Kasumi-1 (cell line): ENCODE measurements at regions not wholly inside any gene's neighbourhood (a gene's known extent, or its start where the extent isn't known, plus 50 kb on each side); places are given as distances from the start of the nearest gene placed in this dataset.
"Not testable (repeated sequence)": the region's sequence is repeated elsewhere in the genome, so short reads cannot be mapped to it uniquely, and the experiment has no call there.

Experiments used
- DNase-seq, 2 experiments: peaks; one replicate each; lab custom pipeline; 2025; lab: John Stamatoyannopoulos, UW

DNA sequence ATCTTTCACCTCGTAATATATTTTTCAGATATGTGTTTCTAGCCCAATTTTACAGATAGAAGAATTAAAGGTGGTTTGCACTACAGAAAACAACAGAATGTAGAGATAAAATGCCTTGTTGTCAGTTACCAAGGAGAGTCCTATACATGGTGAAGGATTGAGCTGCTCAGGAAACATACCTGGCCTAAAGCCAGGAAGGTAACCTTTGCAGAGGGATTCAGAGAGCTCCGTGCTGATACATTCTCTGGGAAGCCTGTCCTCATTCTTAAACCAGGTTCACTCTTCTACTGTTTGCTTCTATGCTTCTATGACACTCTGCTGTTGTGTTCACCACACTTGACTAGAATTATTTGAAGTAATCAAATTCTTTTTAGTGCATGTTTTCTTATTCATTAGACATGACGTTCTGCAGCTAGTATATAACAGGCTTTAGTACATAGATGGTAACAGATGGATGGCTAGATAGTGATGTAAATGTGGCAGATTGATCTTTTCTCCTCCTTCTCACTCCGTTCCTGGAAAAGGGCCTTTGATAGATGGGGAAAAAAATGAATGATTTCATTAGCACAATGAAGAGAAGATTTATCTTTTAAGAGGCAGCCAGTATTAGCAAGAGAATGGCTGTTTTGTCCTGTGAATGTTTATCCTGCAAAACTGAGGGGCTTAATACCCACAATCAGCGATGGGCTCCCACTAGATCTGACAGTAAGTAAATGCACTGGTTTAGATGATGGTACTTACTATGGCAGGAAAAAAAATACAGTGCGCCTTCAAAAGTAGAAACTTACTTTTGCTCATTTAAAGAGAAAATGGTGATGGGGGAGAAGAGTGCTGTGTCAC, 589.6 kb upstream of the FAM98A start:
- DNase-seq: no peak

DNA sequence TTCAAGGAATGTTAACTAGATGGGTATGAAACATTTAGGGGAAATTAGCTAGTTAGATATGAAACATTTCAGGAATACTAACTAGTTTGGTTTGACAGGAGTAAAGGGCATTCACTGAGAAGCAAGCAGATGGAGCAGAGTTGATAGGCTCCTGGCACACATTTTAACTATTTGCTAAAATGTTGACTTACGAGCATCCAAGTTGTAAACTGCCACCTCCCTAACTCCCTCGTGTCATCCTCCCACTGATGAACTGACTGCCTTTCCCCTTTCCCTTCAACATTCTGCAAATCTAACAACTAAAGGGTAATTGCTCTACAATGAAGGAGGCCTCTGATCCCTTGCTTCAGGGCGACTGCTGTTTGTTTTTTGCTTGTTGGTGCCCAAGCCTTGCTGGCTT, 580.4 kb upstream of the FAM98A start:
- DNase-seq: no peak

GRCh38 chr2:34178482-34178881, 579.4 kb upstream of the FAM98A start:
- no peak for DNase-seq

GRCh38 chr2:34176693-34177092, 577.6 kb upstream of the FAM98A start:
- no peak for DNase-seq

DNA sequence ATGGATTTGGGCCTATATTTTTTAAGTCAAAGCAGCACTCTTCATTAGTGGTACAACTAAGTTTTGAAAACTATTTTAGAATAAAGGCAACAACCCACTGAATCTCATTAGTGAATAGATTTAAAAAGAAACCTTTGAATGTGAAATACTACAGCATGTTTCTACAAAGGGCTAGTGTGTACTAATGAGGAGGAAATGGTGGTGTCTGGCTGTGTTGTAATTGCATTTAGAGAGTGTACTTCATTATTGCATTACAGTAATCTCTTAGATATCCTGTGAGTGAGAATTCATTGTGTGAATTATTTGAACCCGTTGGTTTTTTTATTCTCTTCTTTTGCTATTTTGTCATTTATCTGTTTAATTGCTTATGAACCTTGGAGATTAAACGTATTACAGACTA, 575.4 kb upstream of the FAM98A start:
- DNase-seq: no peak

DNA sequence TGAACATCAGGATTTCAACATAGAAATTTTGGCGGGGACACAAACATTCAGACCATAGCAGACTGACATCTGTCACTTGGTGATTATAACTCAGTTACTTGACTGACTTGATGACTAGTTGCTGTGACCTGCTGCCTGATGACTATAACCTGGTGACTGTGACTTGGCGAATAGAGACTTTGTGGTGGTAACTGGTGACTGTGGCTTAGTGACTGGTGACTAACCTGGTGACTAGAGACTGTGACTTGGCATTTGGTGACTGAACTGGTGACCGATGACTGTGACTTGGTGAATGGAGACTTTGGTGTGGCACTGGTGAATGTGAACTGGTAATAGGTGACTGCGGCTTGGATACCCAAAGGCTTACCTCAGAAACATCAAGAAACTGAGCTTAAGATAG, 563.1 kb upstream of the FAM98A start:
- no peak for DNase-seq

- no peak for DNase-seq
Measured at GRCh38 chr2:34161549-34161948, 562.5 kb upstream of the FAM98A start.

DNA sequence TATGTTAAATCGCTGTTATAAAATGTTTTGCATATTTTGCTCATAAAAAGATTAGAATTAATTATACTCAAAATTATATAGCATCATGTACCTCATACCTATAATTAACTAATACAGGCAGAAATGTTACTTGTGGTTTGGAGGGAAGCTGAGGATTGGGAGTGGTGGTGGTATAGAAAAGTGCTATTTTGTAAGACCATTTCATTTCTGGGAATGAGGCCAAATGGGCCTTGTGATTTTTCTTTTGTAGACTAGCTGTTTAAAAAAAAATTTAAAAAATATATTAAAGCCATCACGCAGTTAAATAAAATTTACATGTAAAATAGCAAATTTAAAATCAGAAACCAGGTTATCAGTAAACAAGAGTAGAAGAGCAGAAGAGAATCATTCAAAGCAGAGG, 560.8 kb upstream of the FAM98A start:
- no peak for DNase-seq

GRCh38 chr2:34153484-34153883, 554.4 kb upstream of the FAM98A start:
- no peak for DNase-seq

GRCh38 chr2:34147780-34148179, 548.7 kb upstream of the FAM98A start:
- no peak for DNase-seq

GRCh38 chr2:34143149-34143548, 544.0 kb upstream of the FAM98A start:
- no peak for DNase-seq

- DNase-seq: not testable (repeated sequence)
Measured at GRCh38 chr2:34142531-34143008, 543.5 kb upstream of the FAM98A start.

- DNase-seq: not testable (repeated sequence)
Measured at GRCh38 chr2:34133065-34133464, 534.0 kb upstream of the FAM98A start.

- DNase-seq: no peak
Measured at GRCh38 chr2:34126279-34126678, 527.2 kb upstream of the FAM98A start.

DNA sequence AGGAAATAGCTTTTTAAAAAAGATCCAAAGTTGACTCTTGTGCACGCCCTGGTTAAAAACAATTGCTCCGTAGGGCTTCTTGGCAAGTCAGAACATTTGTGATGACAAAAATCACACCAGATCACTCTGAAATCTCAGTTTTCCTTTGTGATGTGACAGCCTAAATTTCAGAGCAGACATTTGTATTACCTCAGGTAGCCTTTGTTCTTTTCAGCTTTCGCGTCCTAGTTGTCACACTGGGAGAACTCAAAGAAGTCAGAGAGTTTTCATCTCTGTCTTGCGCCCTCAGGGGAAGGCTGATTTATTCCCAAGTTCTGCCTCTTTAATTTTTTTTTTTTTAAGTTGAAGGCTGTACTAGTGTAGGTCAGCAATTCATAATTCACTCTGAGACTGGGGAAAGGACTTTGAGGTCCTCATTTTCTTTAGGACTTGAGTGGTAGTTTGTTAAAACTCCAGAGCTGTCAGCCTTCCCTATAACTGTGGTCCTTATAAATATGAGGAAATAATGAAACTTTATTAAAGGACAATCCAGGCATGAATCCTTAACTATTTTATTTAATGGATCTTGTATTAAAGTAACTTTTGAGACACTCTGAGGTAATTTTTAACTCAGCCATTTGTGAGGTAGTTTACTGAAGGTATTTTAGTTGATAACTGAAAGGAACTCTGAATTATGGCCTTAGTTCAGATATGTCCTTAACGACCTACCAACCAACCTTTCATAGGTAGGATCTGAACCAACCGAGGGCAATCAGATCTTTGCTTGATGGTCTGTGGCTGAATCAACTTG, 525.1 kb upstream of the FAM98A start:
- DNase-seq: no peak

DNA sequence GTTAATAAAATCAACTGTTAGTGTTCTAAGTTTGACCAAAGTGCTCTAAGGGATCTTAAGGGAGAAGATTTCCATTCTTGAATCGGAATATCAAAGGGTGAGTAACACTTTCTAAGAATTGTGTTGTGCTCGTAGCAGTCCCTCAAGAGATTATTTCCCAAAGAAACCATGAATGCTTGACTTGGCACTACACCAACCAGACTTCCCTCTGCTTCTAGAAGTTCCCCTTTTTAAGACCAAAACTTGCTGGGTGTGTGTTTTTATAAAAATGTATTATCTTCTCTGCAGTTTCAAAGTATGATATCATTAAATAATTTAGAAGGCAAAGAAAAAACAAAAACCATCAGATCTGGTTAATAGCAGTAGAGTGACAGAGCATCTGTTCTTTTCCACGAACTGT, 522.0 kb upstream of the FAM98A start:
- peak; percentile 75 to 79 for DNase-seq

DNA sequence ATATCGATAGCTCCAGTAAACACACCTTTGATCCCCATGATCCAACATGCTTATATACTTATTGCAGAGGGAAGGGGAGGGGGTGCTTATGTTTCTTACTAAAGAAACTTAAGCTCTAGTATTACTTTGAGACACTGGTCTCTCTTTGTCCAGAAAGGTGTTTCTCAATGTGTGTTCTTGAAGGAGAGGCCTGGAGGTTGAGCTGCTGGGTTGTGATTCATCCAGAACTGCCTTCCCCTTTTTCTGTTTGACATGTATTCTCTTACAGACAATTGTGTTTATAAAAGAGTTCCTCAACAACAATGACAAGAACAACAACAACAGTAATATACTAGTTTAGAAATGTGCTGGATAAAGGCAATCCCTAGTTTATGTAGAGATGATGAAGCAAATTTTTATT, 516.0 kb upstream of the FAM98A start:
- DNase-seq: peak in 1 of 2 experiments; percentile 6

DNA sequence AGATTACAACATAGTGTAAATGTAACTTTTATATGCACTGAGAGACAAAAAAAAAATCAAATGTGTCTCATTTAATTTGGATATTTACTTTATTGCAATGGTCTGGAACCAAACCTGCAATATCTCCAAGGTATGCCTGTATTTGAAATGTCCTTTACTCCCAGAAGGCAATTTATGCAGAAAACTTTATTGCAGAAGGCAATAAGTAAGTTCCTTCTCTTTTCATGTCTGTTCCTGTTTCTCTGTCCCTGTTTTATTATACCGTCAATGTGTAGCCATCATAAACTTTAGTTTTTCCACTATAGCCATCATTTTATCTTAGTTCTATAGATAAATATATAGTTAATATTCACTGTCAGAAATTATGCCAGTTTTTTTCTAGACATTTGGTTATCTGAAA, 513.1 kb upstream of the FAM98A start:
- no peak for DNase-seq

- DNase-seq: no peak
Measured at GRCh38 chr2:34110392-34110791, 511.3 kb upstream of the FAM98A start.

GRCh38 chr2:34107811-34108210, 508.7 kb upstream of the FAM98A start:
- DNase-seq: no peak

DNA sequence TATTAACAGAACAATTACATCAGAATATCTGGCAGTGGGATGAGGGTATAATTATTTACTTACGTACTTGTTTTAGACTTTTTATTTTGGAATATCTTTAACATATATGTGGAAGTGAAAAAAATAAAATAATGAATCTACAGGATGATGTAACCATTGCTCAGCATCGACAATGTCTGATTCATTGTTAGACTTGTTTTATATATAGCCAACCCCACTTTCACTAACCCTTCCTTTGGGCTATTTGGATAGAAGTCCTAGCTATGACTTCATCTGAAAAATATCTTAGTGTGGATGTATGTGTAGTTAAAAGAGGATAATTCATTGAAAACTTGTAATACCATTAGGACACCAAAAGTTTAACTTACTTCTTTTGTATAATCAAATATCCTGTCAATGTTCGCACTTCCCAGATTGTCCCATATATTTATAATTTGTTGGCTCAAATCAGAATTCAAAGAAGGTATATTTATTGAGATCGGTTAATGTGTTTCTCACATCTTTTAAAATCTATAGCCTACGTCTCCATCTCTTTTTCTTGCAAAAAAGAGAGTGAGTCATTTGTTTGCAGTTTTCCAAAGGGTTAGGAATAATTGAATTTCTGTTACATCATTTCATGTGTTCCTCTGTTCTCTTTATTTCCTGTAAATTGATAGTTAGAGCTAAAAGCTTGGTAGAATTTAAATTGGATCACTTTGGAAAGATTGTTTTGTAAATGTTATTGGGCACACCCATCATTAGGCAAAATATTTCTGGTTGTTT, 506.1 kb upstream of the FAM98A start:
- DNase-seq: no peak

- no peak for DNase-seq
Measured at GRCh38 chr2:34104601-34105000, 505.5 kb upstream of the FAM98A start.
